DOHH2 (cell line): ENCODE measurements at regions not wholly inside any gene's neighbourhood (a gene's known extent, or its start where the extent isn't known, plus 50 kb on each side); places are given as distances from the start of the nearest gene placed in this dataset.
"Not testable (repeated sequence)": the region's sequence is repeated elsewhere in the genome, so short reads cannot be mapped to it uniquely, and the experiment has no call there.

Source experiments
- H3F3A ChIP-seq: fragments of 200-600 bp; sonication (generic), shearing (Covaris generic); 2 replicates; pipeline ENCODE4 v1.6.0; 2016; ENCODE audit warnings: antibody characterized with exemption, mild to moderate bottlenecking; ENCODE audit not compliant: control insufficient read depth, insufficient read depth
- H3K27ac ChIP-seq: fragments of 200-600 bp; sonication (generic); 2 replicates; pipeline ENCODE4 v1.5.1; 2014; ENCODE audit warnings: low read depth, mild to moderate bottlenecking, low read length, moderate library complexity
- H3K27me3 ChIP-seq: fragments of 200-600 bp; sonication (generic); 2 replicates; pipeline ENCODE4 v1.6.1; 2014; ENCODE audit warnings: mild to moderate bottlenecking, low read length, mixed read lengths; ENCODE audit not compliant: control insufficient read depth
- H3K36me3 ChIP-seq: fragments of 200-600 bp; sonication (generic); 2 replicates; pipeline ENCODE4 v1.6.1; 2014; ENCODE audit warnings: mild to moderate bottlenecking, low read length, moderate library complexity, mixed read lengths; ENCODE audit not compliant: control insufficient read depth
- H3K4me1 ChIP-seq: fragments of 200-600 bp; sonication (generic); 2 replicates; pipeline ENCODE4 v1.6.1; 2014; ENCODE audit warnings: mild to moderate bottlenecking, low read length, mixed read lengths; ENCODE audit not compliant: control insufficient read depth
- H3K4me2 ChIP-seq: fragments of 200-600 bp; sonication (generic); 2 replicates; pipeline ENCODE4 v1.6.0; 2014; ENCODE audit warnings: mild to moderate bottlenecking, low read length, moderate library complexity
- H3K4me3 ChIP-seq: fragments of 200-600 bp; sonication (generic); 2 replicates; pipeline ENCODE4 v1.5.1; 2014; ENCODE audit warnings: mild to moderate bottlenecking, low read length, mixed read lengths
- H3K79me2 ChIP-seq: fragments of 200-600 bp; sonication (generic); 2 replicates; pipeline ENCODE4 v1.6.1; 2014; ENCODE audit warnings: mild to moderate bottlenecking, low read length, mixed read lengths; ENCODE audit not compliant: control insufficient read depth
- H3K9me2 ChIP-seq: fragments of 200-600 bp; sonication (generic); replicated peaks from 2 replicates; pipeline ENCODE4 v1.6.1; 2014; ENCODE audit warnings: mild to moderate bottlenecking, low read length, mixed read lengths; ENCODE audit not compliant: control insufficient read depth
- H3K9me3 ChIP-seq: fragments of 200-600 bp; sonication (generic); 2 replicates; pipeline ENCODE4 v1.6.1; 2014; ENCODE audit warnings: antibody characterized with exemption, low read length, mixed read lengths; ENCODE audit not compliant: control insufficient read depth, insufficient read depth
- H4K20me1 ChIP-seq: fragments of 200-600 bp; sonication (generic); 2 replicates; pipeline ENCODE4 v1.6.0; 2014; ENCODE audit warnings: low read depth, mild to moderate bottlenecking, antibody characterized with exemption, low read length, moderate library complexity; ENCODE audit not compliant: control insufficient read depth, insufficient read depth
- CTCF ChIP-seq: fragments of 200-600 bp; sonication (generic); IDR thresholded peaks from one replicate; pipeline ENCODE4 v1.5.1; 2014; ENCODE audit warnings: antibody characterized with exemption, mild to moderate bottlenecking, low read depth, low read length; ENCODE audit not compliant: poor library complexity, severe bottlenecking
- EZH2phosphoT487 ChIP-seq: fragments of 200-600 bp; sonication (generic); IDR thresholded peaks from 2 replicates; pipeline ENCODE4 v1.6.1; 2017; ENCODE audit warnings: borderline replicate concordance, mild to moderate bottlenecking, antibody characterized with exemption, low read length, moderate library complexity, mixed read lengths

GRCh38 chr16:29146266-29146665, 161.4 kb downstream of the LAT start:
- Histone ChIP-seq H3K4me2 (no peak overlapping the region), H3K27me3 (no peaks in the 10 kb centered on the region), H3K9me3 (no peaks in the 10 kb centered on the region)

GRCh38 chr16:29145486-29146225, 160.8 kb downstream of the LAT start:
- not testable (repeated sequence) for H3K36me3 ChIP-seq, H3K4me3 ChIP-seq, H3F3A ChIP-seq, H3K4me2 ChIP-seq, H3K27me3 ChIP-seq, H3K79me2 ChIP-seq, H3K27ac ChIP-seq, H3K9me2 ChIP-seq, H3K9me3 ChIP-seq, H4K20me1 ChIP-seq, H3K4me1 ChIP-seq

More at GRCh38 chr16:29146266-29146665, 161.4 kb downstream of the LAT start:
- Histone ChIP-seq H3K9me2 (no peaks in the 10 kb centered on the region), H3K79me2 (no peaks in the 10 kb centered on the region), H3F3A (no peaks in the 10 kb centered on the region), H3K4me1 (no peaks in the 10 kb centered on the region), H3K36me3 (no peaks in the 10 kb centered on the region), H4K20me1 (no peaks in the 10 kb centered on the region), H3K4me3 (no peak overlapping the region), H3K27ac (no peak overlapping the region)
- TF ChIP-seq EZH2phosphoT487: no peak
- TF ChIP-seq CTCF: no peak

GRCh38 chr16:29145086-29145485, 160.2 kb downstream of the LAT start:
- not testable (repeated sequence) for H3K4me1 ChIP-seq, H3K36me3 ChIP-seq, H3K27ac ChIP-seq, H3K4me3 ChIP-seq, H3K79me2 ChIP-seq, H3F3A ChIP-seq, H3K9me2 ChIP-seq, H4K20me1 ChIP-seq, H3K27me3 ChIP-seq, H3K4me2 ChIP-seq, H3K9me3 ChIP-seq

GRCh38 chr16:29144669-29145062, 159.8 kb downstream of the LAT start:
- not testable (repeated sequence) for H3K9me2 ChIP-seq, H3K79me2 ChIP-seq, H4K20me1 ChIP-seq, H3K4me3 ChIP-seq, H3K4me2 ChIP-seq, H3K4me1 ChIP-seq, H3K9me3 ChIP-seq, H3K27ac ChIP-seq, H3F3A ChIP-seq, H3K36me3 ChIP-seq, H3K27me3 ChIP-seq

- not testable (repeated sequence) for H3K79me2 ChIP-seq, H3F3A ChIP-seq, H3K27me3 ChIP-seq, H3K36me3 ChIP-seq, H3K27ac ChIP-seq, H3K4me3 ChIP-seq, H3K4me1 ChIP-seq, H3K9me3 ChIP-seq, H4K20me1 ChIP-seq, H3K4me2 ChIP-seq, H3K9me2 ChIP-seq
Observed at GRCh38 chr16:29143739-29144668, 159.2 kb downstream of the LAT start.

GRCh38 chr16:29142506-29142905, 157.7 kb downstream of the LAT start:
- not testable (repeated sequence) for H3K27me3 ChIP-seq, H3K4me1 ChIP-seq, H3F3A ChIP-seq, H3K9me2 ChIP-seq, H3K36me3 ChIP-seq, H3K79me2 ChIP-seq, H3K27ac ChIP-seq, H3K9me3 ChIP-seq, H4K20me1 ChIP-seq, H3K4me3 ChIP-seq, H3K4me2 ChIP-seq
